CD4-positive, alpha-beta T cell treated with Interleukin-2 at 100 ng/mL for 4 hours (primary cell): ENCODE measurements at regions not wholly inside any gene's neighbourhood (a gene's known extent, or its start where the extent isn't known, plus 50 kb on each side); places are given as distances from the start of the nearest gene placed in this dataset.

ENCODE experiments used
- DNase-seq: peaks from one replicate; pipeline ENCODE4 v3.0.0-alpha.2; 2020; ENCODE audit warnings: low spot score

DNA sequence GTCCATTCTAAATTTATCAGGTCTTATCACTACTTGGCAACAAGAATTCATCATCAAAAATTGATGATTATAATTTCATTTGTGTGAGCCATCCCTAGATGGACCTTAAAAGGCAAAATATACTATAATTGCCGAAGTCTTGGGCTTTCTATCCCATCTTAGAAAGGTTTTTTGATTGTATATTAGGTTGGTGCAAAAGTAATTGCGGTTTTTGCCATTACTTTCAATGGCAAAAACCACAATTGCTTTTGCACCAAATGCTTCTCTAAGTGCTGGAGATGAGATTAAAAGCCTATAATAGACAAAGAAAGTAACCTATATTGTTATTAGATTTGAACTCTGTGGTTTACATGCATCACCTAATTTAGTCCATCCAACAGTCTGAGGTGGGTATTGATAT, 612.9 kb downstream of the ZNF385D start:
- DNase-seq: no peak

GRCh38 chr3:21132896-21133295, 618.1 kb downstream of the ZNF385D start:
- no peak for DNase-seq

GRCh38 chr3:21120826-21121225, 630.2 kb downstream of the ZNF385D start:
- DNase-seq: no peak

DNA sequence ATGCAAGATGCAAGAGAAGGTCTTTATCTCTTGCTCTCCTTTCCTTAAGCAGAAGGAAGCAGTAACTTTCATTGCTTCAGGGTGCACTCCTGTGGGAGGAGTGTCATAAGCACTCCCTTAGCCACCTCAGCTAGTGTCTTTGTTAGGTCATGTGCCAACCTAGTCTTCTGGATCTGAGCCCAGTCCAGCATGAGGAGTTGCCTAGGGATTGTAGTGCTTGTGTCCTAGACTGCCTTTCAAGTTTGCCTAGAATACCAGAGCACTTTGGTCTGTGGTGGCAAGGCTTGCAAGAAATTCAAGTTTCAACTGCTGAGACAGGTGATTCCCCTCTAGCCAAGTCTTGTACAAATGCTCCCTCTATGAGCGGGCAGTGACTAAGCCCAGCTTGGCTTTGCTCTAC, 633.6 kb downstream of the ZNF385D start:
- no peak for DNase-seq

DNA sequence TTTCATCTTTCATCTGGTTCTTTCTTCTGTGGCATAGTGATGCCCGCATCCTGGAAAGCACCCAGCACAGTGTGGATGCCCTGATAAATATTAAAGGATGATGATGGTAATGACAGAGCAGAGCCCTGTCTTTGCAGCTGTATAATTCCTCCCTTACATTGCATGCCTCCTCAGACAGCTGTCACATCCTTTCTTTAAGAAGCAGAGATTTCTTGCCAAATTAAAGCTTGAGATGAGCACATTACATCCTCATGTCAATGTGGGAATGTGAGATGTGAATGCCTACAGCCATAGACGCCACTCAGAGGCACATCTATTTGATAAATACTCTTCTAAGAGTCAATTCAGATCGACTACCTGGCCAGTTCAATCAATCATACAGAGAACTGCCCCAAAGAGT, 642.0 kb downstream of the ZNF385D start:
- no peak for DNase-seq

- DNase-seq: no peak
These were observed 645.2 kb downstream of the ZNF385D start for GRCh38 chr3:21105784-21106183.

- DNase-seq: no peak
These were observed 650.2 kb downstream of the ZNF385D start for GRCh38 chr3:21100656-21101359.

- no peak for DNase-seq
These were observed 656.3 kb downstream of the ZNF385D start for GRCh38 chr3:21094686-21095085.

DNA sequence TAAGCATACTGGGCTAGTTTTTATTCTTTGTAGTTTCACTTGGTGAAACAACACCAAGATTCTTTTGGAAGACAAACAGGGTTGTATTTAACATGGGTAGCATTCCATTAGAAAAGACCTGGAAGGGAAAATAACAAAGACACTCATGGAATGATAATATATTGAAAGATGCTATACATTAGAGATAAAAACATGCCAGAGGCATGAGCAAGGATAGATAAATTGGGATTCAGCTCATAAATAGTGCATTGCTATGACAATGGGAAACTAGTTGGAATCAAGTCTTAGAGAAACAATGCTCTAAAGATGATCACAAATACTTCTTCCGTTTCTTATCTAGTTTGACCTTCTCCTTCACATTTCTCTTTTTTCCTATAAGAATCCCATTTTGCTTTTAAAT, 677.4 kb downstream of the ZNF385D start:
- DNase-seq: no peak

DNA sequence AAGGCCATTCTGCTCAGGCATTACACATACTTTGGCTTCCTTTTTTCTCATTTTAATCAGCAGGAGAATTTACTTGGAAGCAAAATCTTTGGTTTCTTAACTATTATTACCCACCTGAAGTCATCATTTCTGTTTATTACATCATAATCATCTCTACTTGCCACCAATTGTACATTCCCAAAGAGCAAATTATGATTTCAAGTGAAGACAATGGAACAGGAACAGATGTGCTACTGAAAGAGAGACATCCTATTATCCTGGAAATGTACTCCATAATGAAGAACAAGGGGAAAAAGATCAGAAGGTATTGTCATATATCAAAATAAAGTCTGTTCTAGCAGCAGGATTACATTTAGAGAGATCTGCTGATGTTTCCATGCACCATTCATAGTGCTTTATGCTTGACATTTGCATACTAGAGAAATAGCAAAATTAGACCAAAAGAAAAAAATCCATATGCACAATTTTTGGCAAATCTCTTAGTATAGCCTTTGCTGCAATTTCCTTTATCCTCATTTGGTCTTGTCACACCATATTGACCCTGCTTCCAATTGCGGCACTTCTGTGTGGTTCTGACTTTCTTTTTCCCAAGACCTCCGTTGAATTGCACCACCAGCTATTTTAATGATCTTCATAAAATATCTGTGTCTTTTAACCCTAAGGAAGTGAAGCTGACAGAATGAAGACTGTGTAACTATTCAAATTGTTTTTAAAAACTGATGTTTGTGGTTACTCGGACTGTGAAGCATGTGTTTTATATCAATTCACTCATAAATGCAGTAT, 683.8 kb downstream of the ZNF385D start:
- no peak for DNase-seq

GRCh38 chr3:21062831-21063294, 688.1 kb downstream of the ZNF385D start:
- DNase-seq: no peak

DNA sequence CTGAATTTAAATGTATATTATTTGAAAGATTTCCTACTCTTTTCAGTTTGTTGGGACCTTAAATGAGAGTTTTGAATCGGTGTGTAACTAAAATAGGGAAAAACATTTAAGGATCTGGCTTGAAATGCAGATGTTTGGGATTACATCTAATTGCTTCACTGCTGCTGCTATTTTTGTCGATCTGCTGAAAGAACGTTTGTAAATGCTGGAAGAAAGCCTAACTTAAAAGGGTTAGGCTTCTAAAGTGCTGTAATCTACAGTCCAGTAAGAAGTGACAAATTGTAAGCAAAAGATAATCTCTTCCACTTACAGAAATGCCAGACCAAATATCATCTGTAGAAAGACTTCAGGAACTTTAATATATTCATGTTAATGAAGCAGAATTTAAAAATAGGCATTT, 691.6 kb downstream of the ZNF385D start:
- DNase-seq: no peak

DNA sequence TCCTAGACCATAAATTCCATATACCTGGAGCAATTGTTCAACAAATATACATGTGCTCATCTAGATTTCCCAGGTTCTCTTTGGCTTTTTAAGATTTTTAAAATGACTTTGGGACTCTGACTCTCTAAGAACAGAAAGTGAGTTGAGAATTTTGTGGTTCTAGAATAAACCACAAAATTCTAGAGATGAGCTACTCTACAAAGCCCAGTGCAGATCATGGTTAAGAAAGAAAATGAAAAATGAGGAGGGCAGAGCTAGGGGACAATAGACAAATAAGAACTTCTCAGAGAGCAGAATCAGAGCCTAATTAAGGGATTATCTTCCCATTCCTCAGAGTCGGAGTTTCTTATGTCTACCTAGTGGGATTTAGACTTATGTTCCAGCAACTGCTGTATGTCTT, 694.7 kb downstream of the ZNF385D start:
- no peak for DNase-seq

- DNase-seq: no peak
These were observed 696.0 kb downstream of the ZNF385D start for GRCh38 chr3:21055015-21055414.

DNA sequence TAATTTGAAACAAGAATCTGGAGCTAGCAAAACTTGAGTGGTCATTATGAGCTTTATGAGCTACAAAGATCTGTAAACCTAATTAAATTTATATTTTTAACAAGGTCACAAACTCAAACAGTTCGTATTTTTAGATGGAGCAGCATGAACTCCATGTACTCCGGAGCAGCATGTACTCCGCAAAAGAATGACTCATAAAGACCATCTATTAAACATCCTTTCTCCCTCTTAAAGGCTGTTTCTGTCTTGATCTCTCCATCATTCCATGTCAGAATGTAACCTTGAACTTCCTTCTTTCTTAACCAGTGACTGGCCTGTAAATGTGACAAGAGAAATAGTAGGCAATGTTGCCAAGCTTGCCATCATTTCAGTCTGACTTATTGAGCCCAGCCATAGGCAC, 696.9 kb downstream of the ZNF385D start:
- no peak for DNase-seq

DNA sequence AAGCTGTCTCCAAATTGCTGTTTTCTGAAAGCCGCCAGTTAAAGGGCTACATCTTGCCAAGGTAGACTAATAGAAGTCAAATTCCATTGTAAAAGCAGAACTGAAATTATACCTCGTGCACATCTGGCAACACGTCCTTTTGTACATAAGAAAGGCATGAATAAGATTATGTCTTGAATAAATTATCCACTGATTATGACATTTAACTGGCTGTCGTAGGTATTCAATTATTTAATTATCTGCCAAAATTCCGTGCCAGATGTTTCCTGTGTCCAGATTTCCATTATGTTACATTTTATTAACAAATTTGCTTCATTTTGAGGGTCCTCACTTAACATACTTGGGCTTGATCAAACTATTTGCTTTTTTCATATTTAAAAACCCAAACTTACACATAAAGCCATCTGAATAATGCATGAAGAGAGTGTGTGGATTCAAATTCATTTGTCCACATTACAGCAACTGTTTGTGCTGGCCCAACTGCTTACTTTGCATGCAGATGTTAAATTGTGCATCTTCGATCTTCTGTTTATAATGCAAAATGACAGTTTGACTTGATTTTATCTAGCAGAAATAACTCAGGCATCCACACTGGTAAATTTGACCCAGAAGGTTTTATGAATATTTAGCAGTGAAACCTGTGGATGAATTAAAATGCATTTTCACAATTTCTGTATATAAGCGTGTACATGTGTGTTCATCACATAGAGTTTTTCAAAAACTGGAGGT, 701.5 kb downstream of the ZNF385D start:
- no peak for DNase-seq

- no peak for DNase-seq
These were observed 707.9 kb downstream of the ZNF385D start for GRCh38 chr3:21043139-21043538.

- DNase-seq: no peak
These were observed 708.8 kb downstream of the ZNF385D start for GRCh38 chr3:21042184-21042583.

- no peak for DNase-seq
These were observed 709.4 kb downstream of the ZNF385D start for GRCh38 chr3:21041621-21042020.

DNA sequence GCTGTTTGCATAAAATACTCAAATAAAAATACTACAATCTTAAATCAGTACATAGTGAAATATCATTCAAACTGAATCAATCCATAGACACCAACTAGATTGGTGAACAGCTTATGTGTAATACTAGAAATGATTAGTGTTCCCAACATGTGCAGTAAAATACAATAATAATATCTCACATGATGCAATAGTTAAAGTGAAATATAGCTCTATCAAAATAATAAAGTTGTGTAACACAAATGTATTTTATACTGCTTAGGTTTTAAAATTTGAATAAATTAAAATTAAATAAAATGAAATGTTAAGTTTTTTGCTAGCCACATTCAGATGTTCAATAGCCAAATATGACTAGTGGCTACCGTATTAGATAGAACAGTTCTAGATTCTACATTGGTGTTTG, 714.1 kb downstream of the ZNF385D start:
- DNase-seq: no peak

- no peak for DNase-seq
These were observed 722.6 kb downstream of the ZNF385D start for GRCh38 chr3:21028412-21028811.

DNA sequence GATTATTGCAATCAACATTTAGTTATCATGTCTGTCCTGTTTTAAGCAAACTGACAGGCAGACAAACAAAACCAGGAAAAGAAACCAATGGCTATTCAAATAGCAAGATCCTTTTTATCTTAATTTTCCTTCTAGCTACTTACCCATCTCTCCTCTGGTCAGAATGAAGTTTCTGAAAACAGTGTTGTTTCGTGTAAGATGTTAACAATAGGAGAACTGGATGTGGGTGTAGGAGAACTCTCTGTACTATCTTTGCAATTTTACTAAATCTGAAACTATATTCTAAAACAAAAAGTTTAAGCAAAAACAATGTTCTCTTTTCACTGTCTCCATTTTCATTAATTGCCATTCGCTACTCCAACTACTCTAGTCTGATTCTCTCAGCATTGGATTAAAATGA, 726.4 kb downstream of the ZNF385D start:
- no peak for DNase-seq

GRCh38 chr3:21020681-21021080, 730.3 kb downstream of the ZNF385D start:
- DNase-seq: no peak
